Right atrium auricular region (tissue), 2 donors: ENCODE measurements at regions not wholly inside any gene's neighbourhood (a gene's known extent, or its start where the extent isn't known, plus 50 kb on each side); places are given as distances from the start of the nearest gene placed in this dataset.

ENCODE experiments used
- DNase-seq: peaks from one replicate; pipeline ENCODE4 v3.0.0-alpha.2; 2019; ENCODE audit warnings: low spot score
- H3K27ac ChIP-seq, 2 donors: fragments of 200-600 bp; sonication (generic); 1 replicate in 1 of 2; 2 replicates in 1 of 2; pipeline ENCODE4 v1.5.1; 2016 to 2019
- H3K27me3 ChIP-seq, 2 donors: fragments of 200-600 bp; sonication (generic); one replicate each; pipeline versions ENCODE4 v1.5.1 to v1.6.0; 2017 to 2019
- H3K36me3 ChIP-seq: fragments of 200-600 bp; sonication (generic); one replicate; pipeline ENCODE4 v1.5.1; 2016
- H3K4me1 ChIP-seq, 2 donors: fragments of 200-600 bp; sonication (generic); one replicate each; pipeline versions ENCODE4 v1.5.1 to v1.6.0; 2017 to 2019
- H3K4me3 ChIP-seq, 2 donors: fragments of 200-600 bp; sonication (generic); 1 replicate in 1 of 2; 2 replicates in 1 of 2; pipeline ENCODE4 v1.5.1; 2017 to 2019; ENCODE audit warnings: mild to moderate bottlenecking in 1 of 2, moderate library complexity in 1 of 2
- H3K9me3 ChIP-seq, 2 donors: fragments of 200-600 bp; sonication (generic); one replicate each; pipeline ENCODE4 v1.5.1; 2019
- TF ChIP-seq, protein P1 (sequence below), 2 donors: fragments of 200-600 bp; sonication (generic); IDR thresholded peaks; one replicate each; pipeline ENCODE4 v1.5.1; 2019; ENCODE audit warnings: antibody characterized with exemption in 2 of 2

DNA sequence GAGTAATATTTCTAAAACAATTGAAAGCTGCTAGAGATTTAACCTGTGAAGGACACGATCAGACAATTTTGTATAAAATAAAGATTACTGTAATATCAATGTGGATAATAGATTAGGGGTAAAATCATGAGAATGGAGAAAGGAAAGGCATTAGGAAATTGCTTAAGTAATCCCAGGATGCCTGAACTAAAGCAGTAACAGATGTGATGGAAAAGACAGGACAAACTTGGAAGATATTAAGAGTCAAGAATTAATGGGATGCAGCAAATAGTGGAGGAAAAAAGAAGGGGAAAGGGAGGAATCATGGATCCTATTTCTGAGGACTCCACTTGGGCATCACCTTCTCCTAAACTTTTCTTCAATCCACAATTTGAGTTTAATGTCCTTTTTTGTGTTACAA lies 437.1 kb upstream of the PMFBP1 start:
- Histone ChIP-seq H3K4me1 (no peaks in the 10 kb centered on the region), H3K4me3 (no peak overlapping the region), H3K36me3 (no peaks in the 10 kb centered on the region), H3K9me3 (no peaks in the 10 kb centered on the region), H3K27me3 (no peaks in the 10 kb centered on the region), H3K27ac (no peak overlapping the region)
- TF ChIP-seq, protein P1, sequence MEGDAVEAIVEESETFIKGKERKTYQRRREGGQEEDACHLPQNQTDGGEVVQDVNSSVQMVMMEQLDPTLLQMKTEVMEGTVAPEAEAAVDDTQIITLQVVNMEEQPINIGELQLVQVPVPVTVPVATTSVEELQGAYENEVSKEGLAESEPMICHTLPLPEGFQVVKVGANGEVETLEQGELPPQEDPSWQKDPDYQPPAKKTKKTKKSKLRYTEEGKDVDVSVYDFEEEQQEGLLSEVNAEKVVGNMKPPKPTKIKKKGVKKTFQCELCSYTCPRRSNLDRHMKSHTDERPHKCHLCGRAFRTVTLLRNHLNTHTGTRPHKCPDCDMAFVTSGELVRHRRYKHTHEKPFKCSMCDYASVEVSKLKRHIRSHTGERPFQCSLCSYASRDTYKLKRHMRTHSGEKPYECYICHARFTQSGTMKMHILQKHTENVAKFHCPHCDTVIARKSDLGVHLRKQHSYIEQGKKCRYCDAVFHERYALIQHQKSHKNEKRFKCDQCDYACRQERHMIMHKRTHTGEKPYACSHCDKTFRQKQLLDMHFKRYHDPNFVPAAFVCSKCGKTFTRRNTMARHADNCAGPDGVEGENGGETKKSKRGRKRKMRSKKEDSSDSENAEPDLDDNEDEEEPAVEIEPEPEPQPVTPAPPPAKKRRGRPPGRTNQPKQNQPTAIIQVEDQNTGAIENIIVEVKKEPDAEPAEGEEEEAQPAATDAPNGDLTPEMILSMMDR (IDR thresholded peaks at IDR 0.05), result no peak
- DNase-seq, result no peak

DNA sequence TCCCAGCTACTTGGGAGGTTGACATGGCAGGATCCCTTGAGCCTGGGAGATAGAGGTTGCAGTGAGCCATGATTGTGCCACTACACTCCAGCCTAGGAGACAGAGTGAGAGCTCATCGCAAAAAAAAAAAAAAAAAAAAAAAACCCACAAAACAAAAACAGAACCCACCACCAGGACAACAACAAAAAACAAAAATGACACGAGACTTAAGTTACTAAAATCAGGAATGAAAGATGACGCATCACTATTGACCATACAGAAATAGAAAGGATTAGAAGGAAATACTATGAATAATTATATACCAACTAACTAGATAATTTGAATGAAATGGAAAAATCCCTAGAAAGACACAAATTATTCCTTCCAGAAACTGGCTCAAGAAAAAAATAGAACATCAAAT lies 432.4 kb upstream of the PMFBP1 start:
- no peaks in the 10 kb centered on the region for H3K36me3 ChIP-seq
- DNase-seq, result no peak
- no peaks in the 10 kb centered on the region for H3K4me1 ChIP-seq
- no peak overlapping the region for H3K27ac ChIP-seq
- H3K9me3 ChIP-seq, result peaks cover 0 to 3% of the 10 kb centered on the region in 2 donors
- H3K4me3 ChIP-seq, result no peak overlapping the region
- TF ChIP-seq, protein P1 (IDR thresholded peaks at IDR 0.05), result no peak
- no peaks in the 10 kb centered on the region for H3K27me3 ChIP-seq

DNA sequence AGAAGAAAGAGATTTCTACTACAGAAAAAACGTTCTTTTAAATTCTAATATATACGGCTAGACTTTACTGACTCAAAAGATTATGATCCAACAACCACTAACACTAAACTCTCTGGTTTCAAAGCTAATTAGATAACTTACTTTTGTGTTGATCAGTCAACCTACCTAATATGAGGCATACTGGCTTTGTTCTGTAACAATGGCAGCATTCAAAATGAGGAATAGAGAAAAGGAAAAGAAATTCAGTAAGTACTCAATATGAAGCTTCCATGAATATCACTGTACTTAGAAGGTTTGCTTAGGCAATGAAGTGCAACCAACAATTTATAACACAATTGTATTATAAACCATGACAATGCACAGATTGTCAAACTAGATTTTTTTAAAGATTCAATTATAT lies 430.5 kb upstream of the PMFBP1 start:
- Histone ChIP-seq H3K36me3 (no peaks in the 10 kb centered on the region), H3K27me3 (no peaks in the 10 kb centered on the region), H3K9me3 (peaks cover 0 to 3% of the 10 kb centered on the region in 2 donors), H3K4me1 (no peaks in the 10 kb centered on the region), H3K27ac (no peak overlapping the region), H3K4me3 (no peak overlapping the region)
- TF ChIP-seq, protein P1 (IDR thresholded peaks at IDR 0.05), result no peak
- no peak for DNase-seq

DNA sequence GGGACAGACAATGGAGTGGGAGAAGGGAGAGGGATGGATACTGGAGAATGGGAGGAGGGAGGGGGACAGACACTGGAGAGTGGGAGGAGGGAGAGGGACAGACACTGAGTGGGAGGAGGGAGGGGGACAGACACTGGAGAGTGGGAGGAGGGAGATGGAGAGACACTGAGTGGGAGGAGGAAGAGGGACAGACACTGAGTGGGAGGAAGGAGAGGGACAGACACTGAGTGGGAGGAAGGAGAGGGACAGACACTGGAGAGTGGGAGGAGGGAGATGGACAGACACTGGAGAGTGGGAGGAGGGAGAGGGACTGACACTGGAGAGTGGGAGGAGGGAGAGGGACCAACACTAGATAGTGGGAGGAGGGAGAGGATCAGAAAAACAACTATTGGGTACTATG lies 426.7 kb upstream of the PMFBP1 start:
- Histone ChIP-seq H3K9me3 (peaks cover 0 to 3% of the 10 kb centered on the region in 2 donors), H3K27ac (no peak overlapping the region), H3K27me3 (no peaks in the 10 kb centered on the region), H3K4me3 (no peak overlapping the region), H3K36me3 (no peaks in the 10 kb centered on the region), H3K4me1 (no peaks in the 10 kb centered on the region)
- TF ChIP-seq, protein P1 (IDR thresholded peaks at IDR 0.05), result no peak
- DNase-seq, result no peak

DNA sequence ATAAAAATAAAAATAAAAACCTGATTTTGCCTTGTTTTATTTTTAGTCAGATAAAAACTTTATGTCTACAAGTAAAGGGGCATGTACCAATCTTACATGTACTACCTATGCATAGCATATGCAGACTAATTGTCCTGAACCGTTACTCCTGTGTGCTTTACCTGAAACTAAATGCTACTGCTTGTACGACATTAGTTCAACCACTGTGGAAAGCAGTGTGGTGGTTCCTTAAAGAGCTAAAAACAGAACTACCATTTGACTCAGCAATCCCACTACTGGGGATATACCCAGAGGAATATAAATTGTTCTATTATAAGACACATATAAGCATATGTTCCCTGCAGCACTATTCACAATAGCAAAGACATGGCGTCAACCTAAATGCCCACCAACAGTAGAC lies 426.0 kb upstream of the PMFBP1 start:
- H3K27me3 ChIP-seq, result no peaks in the 10 kb centered on the region
- no peak for DNase-seq
- no peak overlapping the region for H3K4me3 ChIP-seq
- no peaks in the 10 kb centered on the region for H3K4me1 ChIP-seq
- no peaks in the 10 kb centered on the region for H3K36me3 ChIP-seq
- TF ChIP-seq, protein P1 (IDR thresholded peaks at IDR 0.05), result no peak
- no peaks in the 10 kb centered on the region for H3K9me3 ChIP-seq
- H3K27ac ChIP-seq, result no peak overlapping the region

DNA sequence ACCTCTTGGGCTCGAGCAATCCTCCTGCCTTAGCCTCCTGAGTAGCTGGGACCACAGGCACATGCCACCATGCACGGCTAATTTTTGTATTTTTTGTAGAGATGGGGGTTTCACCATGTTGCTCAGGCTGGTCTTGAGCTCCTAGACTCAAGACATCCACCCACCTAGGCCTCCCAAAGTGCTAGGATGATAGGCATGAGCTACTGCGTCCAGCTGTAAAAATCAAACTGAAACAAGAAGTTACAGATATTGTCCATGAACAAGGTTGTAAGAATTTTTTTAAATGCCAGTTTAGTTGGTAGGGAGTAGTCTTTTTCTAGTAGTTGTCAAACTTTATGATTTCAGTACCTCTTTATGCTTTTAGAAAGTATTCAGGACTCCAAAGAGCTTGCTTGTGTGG lies 424.4 kb upstream of the PMFBP1 start:
- Histone ChIP-seq H3K27me3 (no peaks in the 10 kb centered on the region), H3K27ac (no peak overlapping the region), H3K36me3 (no peaks in the 10 kb centered on the region), H3K9me3 (no peaks in the 10 kb centered on the region), H3K4me1 (no peaks in the 10 kb centered on the region), H3K4me3 (no peak overlapping the region)
- TF ChIP-seq, protein P1 (IDR thresholded peaks at IDR 0.05), result no peak
- no peak for DNase-seq
